GM21360 (cell line): ENCODE measurements at regions not wholly inside any gene's neighbourhood (a gene's known extent, or its start where the extent isn't known, plus 50 kb on each side); places are given as distances from the start of the nearest gene placed in this dataset.
"Not testable (repeated sequence)": the region's sequence is repeated elsewhere in the genome, so short reads cannot be mapped to it uniquely, and the experiment has no call there.

Source experiments
- ATAC-seq: cut with Tn5 transposase; IDR thresholded peaks from one replicate; pipeline ENCODE4 v1.9.1; 2021; ENCODE audit warnings: mild to moderate bottlenecking, moderate library complexity; ENCODE audit not compliant: unreplicated experiment

- not testable (repeated sequence) for ATAC-seq
Observed at GRCh38 chr1:83274656-83275055, 724.3 kb downstream of the TTLL7 start.

- ATAC-seq: not testable (repeated sequence)
Observed at GRCh38 chr1:83272484-83272883, 726.4 kb downstream of the TTLL7 start.

GRCh38 chr1:83271834-83272233 is 727.1 kb downstream of the TTLL7 start:
- not testable (repeated sequence) for ATAC-seq

- not testable (repeated sequence) for ATAC-seq
Observed at GRCh38 chr1:83270801-83271200, 728.1 kb downstream of the TTLL7 start.

GRCh38 chr1:83263808-83264207 is 735.1 kb downstream of the TTLL7 start:
- ATAC-seq: not testable (repeated sequence)

- not testable (repeated sequence) for ATAC-seq
Observed at GRCh38 chr1:83251687-83252086, 747.2 kb downstream of the TTLL7 start.

GRCh38 chr1:83246780-83247179 is 752.2 kb downstream of the TTLL7 start:
- not testable (repeated sequence) for ATAC-seq

GRCh38 chr1:83244832-83245231 is 754.1 kb downstream of the TTLL7 start:
- not testable (repeated sequence) for ATAC-seq

- ATAC-seq: not testable (repeated sequence)
Observed at GRCh38 chr1:83239568-83239967, 759.4 kb downstream of the TTLL7 start.

GRCh38 chr1:83238654-83239053 is 760.3 kb downstream of the TTLL7 start:
- not testable (repeated sequence) for ATAC-seq

GRCh38 chr1:83219788-83220187 is 779.1 kb downstream of the TTLL7 start:
- ATAC-seq: not testable (repeated sequence)

GRCh38 chr1:83218036-83218716 is 780.8 kb downstream of the TTLL7 start:
- ATAC-seq: not testable (repeated sequence)

GRCh38 chr1:83214317-83214716 is 784.6 kb downstream of the TTLL7 start:
- not testable (repeated sequence) for ATAC-seq

- ATAC-seq: not testable (repeated sequence)
Observed at GRCh38 chr1:83213648-83214047, 785.3 kb downstream of the TTLL7 start.

GRCh38 chr1:83212033-83212432 is 786.9 kb downstream of the TTLL7 start:
- not testable (repeated sequence) for ATAC-seq

GRCh38 chr1:83208540-83208939 is 790.4 kb downstream of the TTLL7 start:
- not testable (repeated sequence) for ATAC-seq

GRCh38 chr1:83194610-83195009 is 804.3 kb downstream of the TTLL7 start:
- not testable (repeated sequence) for ATAC-seq

- ATAC-seq: not testable (repeated sequence)
Observed at GRCh38 chr1:83182033-83182728, 816.8 kb downstream of the TTLL7 start.

GRCh38 chr1:83180621-83181020 is 818.3 kb downstream of the TTLL7 start:
- not testable (repeated sequence) for ATAC-seq

GRCh38 chr1:83167634-83168033 is 831.3 kb downstream of the TTLL7 start:
- not testable (repeated sequence) for ATAC-seq

GRCh38 chr1:83163879-83164475 is 835.0 kb downstream of the TTLL7 start:
- ATAC-seq: not testable (repeated sequence)

GRCh38 chr1:83158924-83159323 is 840.0 kb downstream of the TTLL7 start:
- ATAC-seq: not testable (repeated sequence)
